ENCODE measurements at regions not wholly inside any gene's neighbourhood (a gene's known extent, or its start where the extent isn't known, plus 50 kb on each side); places are given as distances from the start of the nearest gene placed in this dataset.

GRCh38 chr5:58088941-58089340, 370.9 kb downstream of the PLK2 start:
- Histone ChIP-seq H3K27me3 (replicated peaks; ENCODE audit: insufficient read depth, low read depth, low read length, poor library complexity) (no peaks in the 10 kb centered on the region), H3K4me1 (ENCODE audit: insufficient read depth, low read length, poor library complexity, severe bottlenecking) (no peaks in the 10 kb centered on the region), H3K27ac (ENCODE audit: low read depth, low read length, poor library complexity, severe bottlenecking) (no peak overlapping the region), H3K4me3 (ENCODE audit: low read depth, low read length, poor library complexity, severe bottlenecking) (no peak overlapping the region), H3K9me3 (ENCODE audit: low read depth, low read length, poor library complexity, severe bottlenecking) (no peaks in the 10 kb centered on the region), H3K36me3 (ENCODE audit: insufficient read depth, low read length, poor library complexity, severe bottlenecking) (no peaks in the 10 kb centered on the region)
- POLR2A ChIA-PET (ENCODE audit: low non-redundant PET): no interaction called here
- intact Hi-C loops (cut with micrococcal nuclease; ENCODE audit: unreplicated experiment): no loop called here
- no TSS peak for BruUV-seq (replicated peaks)
- DNase-seq (ENCODE audit: low spot score): no peak
- TF ChIP-seq, protein P1, sequence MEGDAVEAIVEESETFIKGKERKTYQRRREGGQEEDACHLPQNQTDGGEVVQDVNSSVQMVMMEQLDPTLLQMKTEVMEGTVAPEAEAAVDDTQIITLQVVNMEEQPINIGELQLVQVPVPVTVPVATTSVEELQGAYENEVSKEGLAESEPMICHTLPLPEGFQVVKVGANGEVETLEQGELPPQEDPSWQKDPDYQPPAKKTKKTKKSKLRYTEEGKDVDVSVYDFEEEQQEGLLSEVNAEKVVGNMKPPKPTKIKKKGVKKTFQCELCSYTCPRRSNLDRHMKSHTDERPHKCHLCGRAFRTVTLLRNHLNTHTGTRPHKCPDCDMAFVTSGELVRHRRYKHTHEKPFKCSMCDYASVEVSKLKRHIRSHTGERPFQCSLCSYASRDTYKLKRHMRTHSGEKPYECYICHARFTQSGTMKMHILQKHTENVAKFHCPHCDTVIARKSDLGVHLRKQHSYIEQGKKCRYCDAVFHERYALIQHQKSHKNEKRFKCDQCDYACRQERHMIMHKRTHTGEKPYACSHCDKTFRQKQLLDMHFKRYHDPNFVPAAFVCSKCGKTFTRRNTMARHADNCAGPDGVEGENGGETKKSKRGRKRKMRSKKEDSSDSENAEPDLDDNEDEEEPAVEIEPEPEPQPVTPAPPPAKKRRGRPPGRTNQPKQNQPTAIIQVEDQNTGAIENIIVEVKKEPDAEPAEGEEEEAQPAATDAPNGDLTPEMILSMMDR (conservative IDR thresholded peaks at IDR 0.05; ENCODE audit: low read depth, low read length): no peak
- TF ChIP-seq EZH2 (IDR thresholded peaks at IDR 0.05; ENCODE audit: borderline replicate concordance, low read depth, low read length, poor library complexity, severe bottlenecking): no peak
- CTCF ChIA-PET: no interaction called here

DNA sequence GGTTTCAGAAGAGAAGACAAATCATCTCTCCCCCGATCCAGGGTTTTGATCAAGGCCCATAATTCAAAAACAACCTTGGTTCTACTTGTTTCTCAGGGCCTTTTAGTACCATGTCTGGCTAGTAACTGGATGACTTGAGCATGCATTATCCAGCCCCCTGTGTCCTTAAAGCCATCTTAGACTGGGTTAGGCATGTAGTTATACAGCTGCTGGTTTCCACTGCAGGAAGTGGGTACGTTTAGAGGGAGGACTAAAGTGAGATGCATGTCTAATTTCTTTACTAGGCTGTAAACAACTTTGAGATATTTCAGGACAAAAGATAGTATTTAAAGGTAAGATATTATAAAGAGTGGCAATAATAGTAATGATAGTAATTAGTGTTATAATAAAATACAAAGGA, 372.0 kb downstream of the PLK2 start:
- Histone ChIP-seq H3K9me3 (ENCODE audit: low read depth, low read length, poor library complexity, severe bottlenecking) (no peaks in the 10 kb centered on the region), H3K36me3 (ENCODE audit: insufficient read depth, low read length, poor library complexity, severe bottlenecking) (no peaks in the 10 kb centered on the region), H3K4me1 (ENCODE audit: insufficient read depth, low read length, poor library complexity, severe bottlenecking) (no peaks in the 10 kb centered on the region), H3K27me3 (replicated peaks; ENCODE audit: insufficient read depth, low read depth, low read length, poor library complexity) (no peaks in the 10 kb centered on the region), H3K4me3 (ENCODE audit: low read depth, low read length, poor library complexity, severe bottlenecking) (no peak overlapping the region), H3K27ac (ENCODE audit: low read depth, low read length, poor library complexity, severe bottlenecking) (no peak overlapping the region)
- no peak for DNase-seq (ENCODE audit: low spot score)
- intact Hi-C loops (cut with micrococcal nuclease; ENCODE audit: unreplicated experiment): no loop called here
- TF ChIP-seq EZH2 (IDR thresholded peaks at IDR 0.05; ENCODE audit: borderline replicate concordance, low read depth, low read length, poor library complexity, severe bottlenecking): no peak
- TF ChIP-seq, protein P1 (conservative IDR thresholded peaks at IDR 0.05; ENCODE audit: low read depth, low read length): no peak
- CTCF ChIA-PET: no interaction called here
- BruUV-seq (replicated peaks): no TSS peak
- POLR2A ChIA-PET (ENCODE audit: low non-redundant PET): no interaction called here

DNA sequence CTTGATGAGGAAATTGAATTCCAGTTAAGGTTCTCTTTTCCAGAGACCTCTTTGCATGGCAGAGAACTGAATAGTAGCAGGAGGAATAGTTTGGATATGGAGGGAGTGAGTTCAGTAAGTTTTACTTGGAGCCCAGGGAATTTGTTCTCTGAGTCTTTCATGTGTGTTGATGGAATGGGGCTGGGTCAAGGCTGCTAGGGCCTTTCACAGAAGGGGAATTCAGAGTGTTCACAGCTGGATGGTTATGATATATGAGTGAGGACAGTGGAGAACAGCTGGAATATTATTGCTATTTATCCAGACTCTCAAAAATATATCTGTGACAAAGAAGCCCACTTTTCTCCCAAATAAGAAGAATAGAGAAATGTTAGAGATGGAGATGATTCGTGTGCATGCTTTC, 372.8 kb downstream of the PLK2 start:
- no peaks in the 10 kb centered on the region for H3K36me3 ChIP-seq (ENCODE audit: insufficient read depth, low read length, poor library complexity, severe bottlenecking)
- intact Hi-C loops (cut with micrococcal nuclease; ENCODE audit: unreplicated experiment): no loop called here
- CTCF ChIA-PET: interaction anchor here (0.7 kb wide), 1 partner anchor 18 kb away, joined by 3 read pairs; no protein-coding TSS in a partner anchor
- no peak overlapping the region for H3K4me3 ChIP-seq (ENCODE audit: low read depth, low read length, poor library complexity, severe bottlenecking)
- no peaks in the 10 kb centered on the region for H3K9me3 ChIP-seq (ENCODE audit: low read depth, low read length, poor library complexity, severe bottlenecking)
- POLR2A ChIA-PET (ENCODE audit: low non-redundant PET): no interaction called here
- H3K27ac ChIP-seq (ENCODE audit: low read depth, low read length, poor library complexity, severe bottlenecking): no peak overlapping the region
- no peaks in the 10 kb centered on the region for H3K4me1 ChIP-seq (ENCODE audit: insufficient read depth, low read length, poor library complexity, severe bottlenecking)
- TF ChIP-seq EZH2 (IDR thresholded peaks at IDR 0.05; ENCODE audit: borderline replicate concordance, low read depth, low read length, poor library complexity, severe bottlenecking): no peak
- TF ChIP-seq, protein P1 (conservative IDR thresholded peaks at IDR 0.05; ENCODE audit: low read depth, low read length): no peak
- H3K27me3 ChIP-seq (replicated peaks; ENCODE audit: insufficient read depth, low read depth, low read length, poor library complexity): no peaks in the 10 kb centered on the region
- no TSS peak for BruUV-seq (replicated peaks)
- DNase-seq (ENCODE audit: low spot score): no peak
